ENCODE measurements at regions not wholly inside any gene's neighbourhood (a gene's known extent, or its start where the extent isn't known, plus 50 kb on each side); places are given as distances from the start of the nearest gene placed in this dataset.

GRCh38 chr6:48893048-48893447 lies 570.0 kb downstream of the MMUT start:
- no peak for TF ChIP-seq CTCF (IDR thresholded peaks at IDR 0.05; ENCODE audit: insufficient read depth, low read depth, low read length)
- no peak for DNase-seq (ENCODE audit: low read depth)

GRCh38 chr6:48891308-48891707 lies 571.7 kb downstream of the MMUT start:
- no peak for DNase-seq (ENCODE audit: low read depth)
- no peak for TF ChIP-seq CTCF (IDR thresholded peaks at IDR 0.05; ENCODE audit: insufficient read depth, low read depth, low read length)
- H3K4me3 ChIP-seq (ENCODE audit: low read depth, low read length), result no peak overlapping the region

More at GRCh38 chr6:48893048-48893447, 570.0 kb downstream of the MMUT start:
- H3K4me3 ChIP-seq (ENCODE audit: low read depth, low read length), result no peak overlapping the region

DNA sequence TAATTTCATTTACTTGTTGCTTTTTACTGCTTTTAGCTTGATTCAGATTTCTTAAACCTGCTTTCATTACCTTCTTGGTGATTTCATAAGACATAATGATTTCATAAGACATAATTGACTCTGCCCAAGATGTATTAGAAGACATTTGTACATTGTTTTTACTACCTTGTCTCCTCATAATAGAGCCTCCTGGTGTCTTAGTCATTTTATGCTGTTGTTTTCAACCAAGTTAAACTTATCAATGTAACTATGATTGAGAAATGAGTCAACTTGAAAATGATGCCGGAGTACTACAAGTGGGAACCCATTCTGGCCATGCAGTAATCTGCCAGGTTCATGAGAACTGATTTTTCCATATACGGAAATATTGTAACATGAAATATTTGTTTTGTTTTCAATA lies 573.6 kb downstream of the MMUT start:
- no peak for DNase-seq (ENCODE audit: low read depth)
- no peak overlapping the region for H3K4me3 ChIP-seq (ENCODE audit: low read depth, low read length)
- no peak for TF ChIP-seq CTCF (IDR thresholded peaks at IDR 0.05; ENCODE audit: insufficient read depth, low read depth, low read length)

DNA sequence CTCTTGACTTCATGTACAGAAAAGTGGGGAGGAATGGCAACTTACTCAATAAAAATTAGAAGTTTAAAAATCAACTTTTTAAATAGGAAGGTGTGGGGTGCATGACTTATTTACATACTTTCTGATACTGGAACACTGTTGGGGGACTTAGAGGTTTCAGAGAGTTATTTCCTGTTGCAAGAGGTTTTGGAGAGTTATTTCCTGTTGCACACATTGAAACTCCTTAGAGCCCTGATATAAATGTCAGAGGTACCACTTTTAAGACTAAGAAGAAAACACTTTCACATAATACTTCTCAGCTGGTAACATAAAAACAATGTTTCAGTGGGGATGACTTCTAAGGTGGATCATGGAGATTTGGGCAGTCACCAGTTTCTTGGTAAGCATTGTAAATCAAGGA lies 579.9 kb downstream of the MMUT start:
- no peak for TF ChIP-seq CTCF (IDR thresholded peaks at IDR 0.05; ENCODE audit: insufficient read depth, low read depth, low read length)
- DNase-seq (ENCODE audit: low read depth), result peak; percentile 66
- H3K4me3 ChIP-seq (ENCODE audit: low read depth, low read length), result no peak overlapping the region

DNA sequence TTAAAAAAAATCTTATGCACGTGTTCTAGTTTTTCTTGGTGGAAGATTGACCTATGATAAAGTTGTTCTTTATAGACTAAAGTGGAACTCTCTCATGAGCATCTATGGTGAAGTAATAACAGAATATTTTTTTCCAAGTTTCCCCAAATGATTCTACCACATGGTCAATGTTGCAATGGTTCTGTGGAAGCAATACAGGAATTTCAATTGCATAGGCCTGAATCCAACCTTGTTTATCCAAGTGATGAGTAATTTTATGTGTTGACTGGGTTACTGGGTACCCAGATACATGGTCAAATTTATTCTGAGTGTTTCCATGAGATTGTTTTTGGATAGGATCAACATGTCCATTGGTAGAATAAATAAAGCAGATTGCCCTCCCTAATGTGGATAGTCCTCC lies 581.5 kb downstream of the MMUT start:
- no peak for TF ChIP-seq CTCF (IDR thresholded peaks at IDR 0.05; ENCODE audit: insufficient read depth, low read depth, low read length)

GRCh38 chr6:48869595-48869994 lies 593.5 kb downstream of the MMUT start:
- no peak for TF ChIP-seq CTCF (IDR thresholded peaks at IDR 0.05; ENCODE audit: insufficient read depth, low read depth, low read length)
- H3K4me3 ChIP-seq (ENCODE audit: low read depth, low read length), result no peak overlapping the region
- no peak for DNase-seq (ENCODE audit: low read depth)

More for the DNA sequence above, 581.5 kb downstream of the MMUT start:
- no peak overlapping the region for H3K4me3 ChIP-seq (ENCODE audit: low read depth, low read length)
- DNase-seq (ENCODE audit: low read depth), result no peak

- no peak for DNase-seq (ENCODE audit: low read depth)
- TF ChIP-seq CTCF (IDR thresholded peaks at IDR 0.05; ENCODE audit: insufficient read depth, low read depth, low read length), result no peak
- H3K4me3 ChIP-seq (ENCODE audit: low read depth, low read length), result no peak overlapping the region
These were observed 596.4 kb downstream of the MMUT start for GRCh38 chr6:48866682-48867081.

Measured in fibroblast of villous mesenchyme (primary cell).